ENCODE measurements at regions not wholly inside any gene's neighbourhood (a gene's known extent, or its start where the extent isn't known, plus 50 kb on each side); places are given as distances from the start of the nearest gene placed in this dataset.

GRCh38 chr15:73001840-73002239 is 50.4 kb upstream of the NEO1 start:
- DNase-seq (ENCODE audit: low spot score in 2 of 2), result no peak
- no peak for FAIRE-seq

DNA sequence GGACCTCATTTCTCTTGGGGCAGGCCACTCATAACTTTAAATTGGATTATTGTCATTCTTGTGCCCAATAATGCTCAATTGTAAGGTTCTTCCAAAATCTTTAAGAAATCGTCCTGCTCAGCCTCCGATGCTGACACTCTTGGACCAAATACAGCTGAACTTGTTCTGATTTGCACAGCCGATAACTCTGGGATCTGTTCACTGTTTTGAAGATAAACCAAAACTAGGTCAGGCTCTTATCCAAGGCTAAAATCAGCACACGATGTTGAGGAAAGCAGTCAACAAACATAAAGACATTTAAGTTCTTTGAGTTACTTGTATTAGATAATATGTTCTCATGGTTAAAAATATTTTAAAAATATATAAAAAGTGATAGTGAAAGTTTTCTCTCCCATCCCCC is 52.0 kb upstream of the NEO1 start:
- FAIRE-seq, result no peak
- no peak for DNase-seq (ENCODE audit: low spot score in 2 of 2)

GRCh38 chr15:72999586-72999985 is 52.7 kb upstream of the NEO1 start:
- DNase-seq (ENCODE audit: low spot score in 2 of 2), result no peak
- FAIRE-seq, result no peak

- FAIRE-seq (no peak), DNase-seq (ENCODE audit: low spot score in 2 of 2) (no peak)
Observed at GRCh38 chr15:72998681-72999466, 53.4 kb upstream of the NEO1 start.

GRCh38 chr15:72998226-72998625 is 54.0 kb upstream of the NEO1 start:
- FAIRE-seq, result no peak
- no peak for DNase-seq (ENCODE audit: low spot score in 2 of 2)

GRCh38 chr15:72995849-72996248 is 56.4 kb upstream of the NEO1 start:
- no peak for DNase-seq (ENCODE audit: low spot score in 2 of 2)
- no peak for FAIRE-seq

DNA sequence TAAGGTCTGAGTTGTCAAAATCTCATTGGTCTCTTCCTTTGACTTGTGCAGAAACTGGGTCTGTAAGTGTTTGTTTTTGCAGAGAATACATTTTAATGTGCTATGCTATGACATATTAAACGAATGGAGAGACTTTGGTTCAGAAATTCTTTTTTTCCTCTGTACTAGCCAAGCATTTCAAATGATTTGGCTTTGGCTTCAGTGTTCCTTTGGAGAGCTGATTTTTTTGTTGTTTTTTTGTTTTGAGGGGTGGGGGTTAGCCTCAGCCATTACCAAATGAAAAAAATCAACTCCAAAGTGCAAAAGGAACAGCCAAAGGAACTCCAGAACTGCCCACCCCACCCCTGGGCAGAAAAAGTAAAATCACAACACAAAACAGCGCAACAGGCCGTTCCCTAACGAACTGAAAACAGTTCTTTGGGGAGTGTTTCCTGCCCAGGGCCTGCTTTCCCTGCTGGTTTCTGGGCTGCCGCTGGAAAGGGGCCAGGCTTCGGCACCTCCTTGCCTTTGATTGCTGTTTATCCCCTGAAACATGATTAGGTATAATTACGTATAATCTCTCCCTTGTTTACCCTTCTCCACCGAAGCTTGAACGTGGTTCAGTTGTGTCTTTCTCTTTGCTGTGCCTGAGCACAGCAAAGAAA is 57.6 kb upstream of the NEO1 start:
- no peak for FAIRE-seq

DNA sequence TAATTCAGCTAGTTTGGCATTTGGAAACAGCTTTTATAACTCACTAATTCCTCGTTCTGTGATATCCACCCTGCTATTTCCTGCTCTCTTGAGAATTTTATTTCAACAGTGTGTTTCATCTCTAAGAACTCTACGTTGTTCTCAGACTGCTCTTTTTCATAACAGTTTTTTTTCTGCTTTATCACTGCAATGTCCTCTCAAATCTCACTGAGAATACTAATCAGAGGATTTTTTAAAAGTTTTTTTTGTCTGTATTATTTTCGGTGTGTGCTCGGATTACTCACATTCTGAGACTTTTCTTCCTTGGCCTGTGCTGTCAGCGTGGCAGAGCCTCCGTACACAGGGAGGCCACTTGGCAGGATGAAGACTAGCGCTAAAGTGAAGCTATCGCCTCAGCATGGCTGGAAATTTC is 59.4 kb upstream of the NEO1 start:
- FAIRE-seq (no peak), DNase-seq (ENCODE audit: low spot score in 2 of 2) (no peak)

More for the DNA sequence above, 57.6 kb upstream of the NEO1 start:
- no peak for DNase-seq (ENCODE audit: low spot score in 2 of 2)

DNA sequence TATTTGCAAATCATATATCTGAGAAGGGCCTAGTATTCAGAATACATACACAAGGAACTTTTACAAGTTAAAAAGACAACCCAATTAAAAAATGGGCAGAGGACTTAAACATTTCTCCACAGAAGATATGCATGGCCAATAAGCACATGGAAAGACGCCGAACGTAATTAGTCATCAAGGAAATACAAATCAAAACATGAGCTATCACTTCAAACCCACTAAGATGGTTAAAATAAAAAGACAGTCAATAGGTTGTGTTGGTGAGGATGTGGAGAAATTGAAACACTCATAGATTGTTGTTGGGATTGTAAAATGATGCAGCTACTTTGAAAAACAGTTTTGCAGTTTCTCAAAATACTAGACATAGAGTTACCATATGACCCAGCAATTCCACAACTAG is 61.2 kb upstream of the NEO1 start:
- DNase-seq (ENCODE audit: low spot score in 2 of 2), result no peak
- no peak for FAIRE-seq

DNA sequence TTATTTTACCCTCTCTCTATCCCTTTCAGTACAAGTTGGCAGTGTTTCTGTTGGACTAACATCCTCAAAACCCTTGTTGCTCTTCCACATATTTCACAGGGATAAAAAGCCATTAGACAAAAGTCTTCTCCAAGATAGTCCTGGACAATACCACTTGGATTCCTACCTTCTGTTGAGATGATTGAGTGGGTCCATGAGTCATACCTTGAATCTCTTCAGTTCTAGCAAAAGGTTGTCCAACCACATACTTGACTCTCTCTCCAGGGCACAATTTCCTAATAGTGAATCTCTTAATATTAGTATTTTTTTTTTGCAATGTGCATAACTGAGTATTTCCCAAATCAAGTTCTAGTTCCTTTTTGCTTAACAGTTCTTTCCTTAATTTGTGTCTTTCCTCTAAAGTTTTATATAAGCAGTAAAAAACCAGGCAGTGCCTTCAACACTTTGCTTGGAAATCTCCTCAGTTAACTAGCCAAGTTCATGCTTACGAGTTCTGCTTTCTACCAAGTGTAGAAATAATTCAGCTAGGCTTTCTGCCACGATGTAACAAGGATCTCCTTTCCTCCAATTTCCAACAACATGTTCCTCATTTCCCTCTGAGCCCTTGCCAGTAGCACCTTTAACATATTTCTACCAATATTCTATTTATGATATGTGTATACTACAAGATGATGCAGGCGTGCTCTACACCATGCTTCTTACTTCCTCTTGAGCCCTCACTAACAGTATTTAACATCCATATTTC is 68.3 kb upstream of the NEO1 start:
- DNase-seq (ENCODE audit: low spot score in 2 of 2), result no peak
- no peak for FAIRE-seq

- FAIRE-seq (no peak), DNase-seq (ENCODE audit: low spot score in 2 of 2) (no peak)
Observed at GRCh38 chr15:72982714-72983113, 69.5 kb upstream of the NEO1 start.

GRCh38 chr15:72980661-72981060 is 71.6 kb upstream of the NEO1 start:
- DNase-seq (ENCODE audit: low spot score in 2 of 2) (no peak), FAIRE-seq (no peak)

- no peak for FAIRE-seq
- no peak for DNase-seq (ENCODE audit: low spot score in 2 of 2)
Observed at GRCh38 chr15:72979791-72980190, 72.5 kb upstream of the NEO1 start.

DNA sequence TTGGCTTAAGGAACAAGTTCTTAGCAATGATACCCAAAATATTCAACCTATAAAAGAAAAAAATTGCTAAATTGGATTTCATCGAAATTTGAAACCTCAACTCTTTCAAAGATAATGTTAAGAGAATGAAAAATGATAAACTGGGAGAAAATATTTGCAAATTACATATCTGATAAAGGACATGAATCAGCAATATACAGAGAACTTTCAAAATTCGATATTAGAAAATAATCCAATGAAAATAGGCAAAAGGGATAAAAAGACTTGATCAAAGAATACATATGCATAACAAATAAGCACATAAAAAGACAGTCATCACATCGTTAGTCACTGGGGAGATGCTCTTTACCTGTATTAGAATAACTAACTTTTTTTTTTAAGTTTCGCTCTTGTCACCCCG is 73.0 kb upstream of the NEO1 start:
- FAIRE-seq, result no peak

GRCh38 chr15:72978223-72978622 is 74.0 kb upstream of the NEO1 start:
- no peak for FAIRE-seq
- no peak for DNase-seq (ENCODE audit: low spot score in 2 of 2)

More for the DNA sequence above, 73.0 kb upstream of the NEO1 start:
- DNase-seq (ENCODE audit: low spot score in 2 of 2), result no peak

- FAIRE-seq (no peak), DNase-seq (ENCODE audit: low spot score in 2 of 2) (no peak)
Observed at GRCh38 chr15:72972362-72972761, 79.9 kb upstream of the NEO1 start.

- no peak for FAIRE-seq
- no peak for DNase-seq (ENCODE audit: low spot score in 2 of 2)
Observed at GRCh38 chr15:72971766-72972165, 80.5 kb upstream of the NEO1 start.

DNA sequence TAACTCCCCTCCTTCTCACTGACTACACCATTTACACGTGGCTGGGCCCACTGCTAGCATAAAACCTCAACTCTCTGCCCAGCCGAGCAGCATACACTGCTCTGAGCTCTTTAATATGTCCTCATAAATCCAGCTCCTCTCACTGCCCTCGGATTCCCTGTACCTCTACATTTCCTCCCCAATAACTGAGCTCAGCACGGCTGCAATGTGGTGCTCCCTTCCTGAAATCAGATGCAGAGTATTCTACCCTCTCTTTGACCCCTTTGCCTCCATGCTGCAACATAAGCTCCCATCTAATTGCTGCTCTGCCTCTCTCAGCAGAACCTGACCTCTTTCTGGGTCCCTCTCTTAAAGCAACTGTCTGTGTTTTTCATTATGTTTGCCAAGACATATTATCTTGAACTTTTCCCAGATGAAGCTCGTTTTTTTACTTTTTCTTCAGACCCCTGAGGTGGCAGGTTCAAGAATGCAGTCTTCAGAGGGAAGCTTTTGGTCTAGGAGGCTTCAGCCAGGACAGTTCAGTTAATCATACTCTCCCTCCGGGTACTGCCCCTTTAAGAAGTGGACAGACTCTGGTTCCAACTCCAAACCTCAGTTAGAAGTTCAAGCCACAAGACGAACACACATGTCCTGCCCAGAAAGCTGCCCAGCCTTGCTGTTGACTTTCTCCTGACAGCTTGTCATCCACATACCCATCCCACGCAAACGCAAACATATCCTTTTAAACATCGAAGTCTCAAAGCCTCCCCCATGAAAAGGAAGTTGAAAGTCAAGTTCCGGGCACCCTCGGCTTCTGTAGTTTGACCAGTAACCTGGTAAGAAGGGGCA is 81.1 kb upstream of the NEO1 start:
- FAIRE-seq, result no peak
- no peak for DNase-seq (ENCODE audit: low spot score in 2 of 2)

GRCh38 chr15:72968531-72968922 is 83.7 kb upstream of the NEO1 start:
- FAIRE-seq (no peak), DNase-seq (ENCODE audit: low spot score in 2 of 2) (no peak)

GRCh38 chr15:72967811-72968530 is 84.3 kb upstream of the NEO1 start:
- DNase-seq (ENCODE audit: low spot score in 2 of 2) (no peak), FAIRE-seq (no peak)

Measured in frontal cortex (tissue), 3 donors.